ENCODE measurements at regions not wholly inside any gene's neighbourhood (a gene's known extent, or its start where the extent isn't known, plus 50 kb on each side); places are given as distances from the start of the nearest gene placed in this dataset.

DNA sequence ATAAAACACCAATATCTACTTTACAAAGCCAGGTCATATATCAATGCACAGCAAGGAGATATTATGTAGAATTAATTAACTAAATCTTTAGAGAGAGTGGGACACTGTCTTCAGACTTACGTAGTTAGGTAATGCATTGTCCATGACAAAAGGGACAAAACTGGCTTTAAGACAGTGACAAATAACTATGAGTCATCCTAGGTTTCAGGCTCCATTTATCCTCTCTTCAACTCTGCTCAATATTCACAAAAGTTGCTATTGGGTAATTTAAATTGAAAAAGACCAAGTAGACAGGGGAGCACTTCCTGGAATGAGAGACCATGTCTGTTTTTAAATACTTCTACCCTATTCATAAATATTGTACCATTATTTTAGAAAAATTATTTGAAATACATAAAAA is 464.5 kb downstream of the ARL4A start:
- H3K9me2 ChIP-seq (ENCODE audit: insufficient read depth): peaks cover 11% of the 10 kb centered on the region; the same call in 1 of the 2 replicates
- H3K4me3 ChIP-seq: no peak overlapping the region
- H3K4me2 ChIP-seq: no peak overlapping the region
- no TSS peak for BruUV-seq (replicated peaks)
- POLR2A ChIA-PET (ENCODE audit: unreplicated experiment): no interaction called here
- H3K9me3 ChIP-seq (ENCODE audit: insufficient read depth, low read depth): no peaks in the 10 kb centered on the region
- CTCF ChIA-PET: no interaction called here
- H3K36me3 ChIP-seq (ENCODE audit: low read depth): no peaks in the 10 kb centered on the region
- H4K20me1 ChIP-seq (ENCODE audit: insufficient read depth): no peaks in the 10 kb centered on the region
- H3F3A ChIP-seq (ENCODE audit: insufficient read depth, low read depth): no peaks in the 10 kb centered on the region
- intact Hi-C loops (cut with micrococcal nuclease; ENCODE audit: unreplicated experiment): no loop called here
- H2AFZ ChIP-seq: no peak overlapping the region
- H3K4me1 ChIP-seq (replicated peaks; ENCODE audit: insufficient read depth): no peaks in the 10 kb centered on the region
- no peaks in the 10 kb centered on the region for H3K27me3 ChIP-seq (ENCODE audit: insufficient read depth, low read depth)
- TF ChIP-seq, protein P1, sequence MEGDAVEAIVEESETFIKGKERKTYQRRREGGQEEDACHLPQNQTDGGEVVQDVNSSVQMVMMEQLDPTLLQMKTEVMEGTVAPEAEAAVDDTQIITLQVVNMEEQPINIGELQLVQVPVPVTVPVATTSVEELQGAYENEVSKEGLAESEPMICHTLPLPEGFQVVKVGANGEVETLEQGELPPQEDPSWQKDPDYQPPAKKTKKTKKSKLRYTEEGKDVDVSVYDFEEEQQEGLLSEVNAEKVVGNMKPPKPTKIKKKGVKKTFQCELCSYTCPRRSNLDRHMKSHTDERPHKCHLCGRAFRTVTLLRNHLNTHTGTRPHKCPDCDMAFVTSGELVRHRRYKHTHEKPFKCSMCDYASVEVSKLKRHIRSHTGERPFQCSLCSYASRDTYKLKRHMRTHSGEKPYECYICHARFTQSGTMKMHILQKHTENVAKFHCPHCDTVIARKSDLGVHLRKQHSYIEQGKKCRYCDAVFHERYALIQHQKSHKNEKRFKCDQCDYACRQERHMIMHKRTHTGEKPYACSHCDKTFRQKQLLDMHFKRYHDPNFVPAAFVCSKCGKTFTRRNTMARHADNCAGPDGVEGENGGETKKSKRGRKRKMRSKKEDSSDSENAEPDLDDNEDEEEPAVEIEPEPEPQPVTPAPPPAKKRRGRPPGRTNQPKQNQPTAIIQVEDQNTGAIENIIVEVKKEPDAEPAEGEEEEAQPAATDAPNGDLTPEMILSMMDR (conservative IDR thresholded peaks at IDR 0.05): no peak
- no peak for TF ChIP-seq EZH2 (IDR thresholded peaks at IDR 0.05; ENCODE audit: low read depth)
- no peak for DNase-seq
- H3K27ac ChIP-seq: no peak overlapping the region
- H3K79me2 ChIP-seq (ENCODE audit: low read depth): no peaks in the 10 kb centered on the region

DNA sequence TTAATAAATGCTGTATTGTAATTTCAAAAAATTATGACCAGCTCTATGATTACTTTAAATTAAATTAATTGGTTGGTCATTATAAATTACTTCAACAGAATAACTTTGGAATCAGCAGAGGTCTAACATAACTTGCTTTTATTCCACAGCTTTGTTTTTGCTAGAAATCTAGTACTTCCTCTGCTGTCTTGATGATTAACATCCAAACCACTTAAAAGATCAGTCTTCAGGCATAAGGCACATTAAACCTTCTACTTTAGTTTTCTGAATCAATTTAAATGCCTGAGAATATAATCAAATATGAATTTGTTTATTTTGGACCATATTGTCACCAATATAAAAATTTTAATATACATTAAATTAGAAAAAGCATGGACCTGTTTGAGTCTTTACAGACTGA is 465.3 kb downstream of the ARL4A start:
- intact Hi-C loops (cut with micrococcal nuclease; ENCODE audit: unreplicated experiment): no loop called here
- Histone ChIP-seq H3K27ac (no peak overlapping the region), H3K36me3 (ENCODE audit: low read depth) (no peaks in the 10 kb centered on the region), H3K4me2 (no peak overlapping the region), H2AFZ (no peak overlapping the region), H3K9me2 (ENCODE audit: insufficient read depth) (peaks cover 11% of the 10 kb centered on the region; the same call in 1 of the 2 replicates), H3K79me2 (ENCODE audit: low read depth) (no peaks in the 10 kb centered on the region), H3K9me3 (ENCODE audit: insufficient read depth, low read depth) (no peaks in the 10 kb centered on the region), H3K4me3 (no peak overlapping the region), H3F3A (ENCODE audit: insufficient read depth, low read depth) (no peaks in the 10 kb centered on the region), H3K4me1 (replicated peaks; ENCODE audit: insufficient read depth) (no peaks in the 10 kb centered on the region), H4K20me1 (ENCODE audit: insufficient read depth) (no peaks in the 10 kb centered on the region), H3K27me3 (ENCODE audit: insufficient read depth, low read depth) (no peaks in the 10 kb centered on the region)
- CTCF ChIA-PET: no interaction called here
- DNase-seq: no peak
- TF ChIP-seq EZH2 (IDR thresholded peaks at IDR 0.05; ENCODE audit: low read depth): no peak
- TF ChIP-seq, protein P1 (conservative IDR thresholded peaks at IDR 0.05): no peak
- BruUV-seq (replicated peaks): no TSS peak
- POLR2A ChIA-PET (ENCODE audit: unreplicated experiment): no interaction called here

DNA sequence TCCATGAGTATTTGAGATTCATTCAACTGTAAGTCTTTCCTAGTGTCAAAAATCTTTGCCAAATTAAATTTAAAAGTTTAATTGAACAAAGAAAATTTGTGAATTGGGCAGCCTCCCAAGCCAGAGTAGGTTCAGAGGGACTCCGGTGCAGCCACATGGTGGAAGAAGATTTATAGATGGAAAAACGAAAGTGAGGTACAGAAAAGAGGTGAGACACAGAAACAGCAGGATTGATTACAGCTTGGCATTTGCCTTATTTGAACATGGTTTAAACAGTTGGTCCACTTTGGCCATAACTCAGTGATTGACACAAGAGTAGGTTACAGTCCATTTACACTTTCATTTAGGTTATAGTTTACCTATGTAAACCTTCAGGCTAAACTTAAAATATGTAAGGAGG is 465.8 kb downstream of the ARL4A start:
- Histone ChIP-seq H3K27ac (no peak overlapping the region), H2AFZ (0 out of 2 replicates have a peak overlapping the region, but pooled peaks have one; percentile 40), H3K27me3 (ENCODE audit: insufficient read depth, low read depth) (no peaks in the 10 kb centered on the region), H4K20me1 (ENCODE audit: insufficient read depth) (no peaks in the 10 kb centered on the region), H3K9me2 (ENCODE audit: insufficient read depth) (peaks cover 11% of the 10 kb centered on the region; the same call in 1 of the 2 replicates), H3K36me3 (ENCODE audit: low read depth) (no peaks in the 10 kb centered on the region), H3K4me2 (0 out of 2 replicates have a peak overlapping the region, but pooled peaks have one; percentile 5), H3K9me3 (ENCODE audit: insufficient read depth, low read depth) (no peaks in the 10 kb centered on the region), H3K4me3 (no peak overlapping the region), H3K79me2 (ENCODE audit: low read depth) (no peaks in the 10 kb centered on the region), H3K4me1 (replicated peaks; ENCODE audit: insufficient read depth) (no peaks in the 10 kb centered on the region), H3F3A (ENCODE audit: insufficient read depth, low read depth) (no peaks in the 10 kb centered on the region)
- no TSS peak for BruUV-seq (replicated peaks)
- no peak for TF ChIP-seq EZH2 (IDR thresholded peaks at IDR 0.05; ENCODE audit: low read depth)
- TF ChIP-seq, protein P1 (conservative IDR thresholded peaks at IDR 0.05): no peak
- ChIA-PET POLR2A (ENCODE audit: unreplicated experiment) (no interaction called here), CTCF (no interaction called here)
- DNase-seq: no peak
- intact Hi-C loops (cut with micrococcal nuclease; ENCODE audit: unreplicated experiment): no loop called here

Measured in PC-9 (cell line).